GM12878 (cell line): ENCODE measurements at regions not wholly inside any gene's neighbourhood (a gene's known extent, or its start where the extent isn't known, plus 50 kb on each side); places are given as distances from the start of the nearest gene placed in this dataset.

Experiments
- BRCA1 ChIP-seq: IDR thresholded peaks from 2 replicates; pipeline ENCODE4 v1.6.1; 2011; ENCODE audit warnings: low read depth, low read length, improper control_type of control experiment
- CTCF ChIP-seq, 3 experiments: IDR thresholded peaks in 2 of 3; conservative IDR thresholded peaks in 1 of 3; 2 replicates each; pipeline ENCODE4 v1.5.1; 2011; ENCODE audit warnings: low read depth in 3 of 3, low read length in 3 of 3, mild to moderate bottlenecking in 3 of 3, control low read depth in 2 of 3, moderate library complexity in 2 of 3, inconsistent platforms in 1 of 3, mixed read lengths in 1 of 3; ENCODE audit not compliant: control insufficient read depth in 2 of 3, insufficient read depth in 1 of 3; ENCODE audit errors: extremely low read depth in 1 of 3
- PBX3 ChIP-seq: IDR thresholded peaks from 2 replicates; pipeline ENCODE4 v1.6.1; 2011; ENCODE audit warnings: mild to moderate bottlenecking, low read depth, low read length, moderate library complexity; ENCODE audit not compliant: insufficient replicate concordance
- POLR2A ChIP-seq: IDR thresholded peaks from 2 replicates; pipeline ENCODE4 v1.6.1; 2011; ENCODE audit warnings: low read depth, mild to moderate bottlenecking, low read length
- POLR2AphosphoS5 ChIP-seq: IDR thresholded peaks from 2 replicates; pipeline ENCODE4 v1.6.1; 2011; ENCODE audit warnings: mild to moderate bottlenecking, low read length, inconsistent platforms
- SP1 ChIP-seq: IDR thresholded peaks from one replicate; pipeline ENCODE4 v1.6.1; 2011; ENCODE audit warnings: low read depth, low read length
- SPI1 ChIP-seq: IDR thresholded peaks from 2 replicates; pipeline ENCODE4 v1.6.1; 2011; ENCODE audit warnings: low read depth, mild to moderate bottlenecking, low read length, moderate library complexity, borderline replicate concordance; ENCODE audit not compliant: insufficient read depth
- SUPT20H ChIP-seq: IDR thresholded peaks from 2 replicates; pipeline ENCODE4 v1.6.1; 2011; ENCODE audit warnings: low read depth, mild to moderate bottlenecking, low read length, moderate library complexity, borderline replicate concordance; ENCODE audit not compliant: control insufficient read depth
- SUZ12 ChIP-seq: fragments of 200-600 bp; sonication (generic); IDR thresholded peaks from one replicate; pipeline ENCODE4 v1.6.1; 2018; ENCODE audit warnings: antibody characterized with exemption, mild to moderate bottlenecking; ENCODE audit not compliant: unreplicated experiment

GRCh38 chr20:63097336-63097831 is 90.6 kb upstream of the BHLHE23 start:
- no peak for TF ChIP-seq CTCF (IDR thresholded peaks at IDR 0.05 in 2 of 3, conservative IDR thresholded peaks at IDR 0.05 in 1 of 3; ENCODE audit: control insufficient read depth in 2 of 3, extremely low read depth in 1 of 3, insufficient read depth in 1 of 3, low read depth in 3 of 3, low read length in 3 of 3)
- no peak for TF ChIP-seq SP1
- no peak for TF ChIP-seq POLR2A
- no peak for TF ChIP-seq POLR2AphosphoS5
- TF ChIP-seq SPI1: no peak
- no peak for TF ChIP-seq SUPT20H
- no peak for TF ChIP-seq BRCA1
- TF ChIP-seq PBX3: no peak
- no peak for TF ChIP-seq SUZ12
